ENCODE measurements at regions not wholly inside any gene's neighbourhood (a gene's known extent, or its start where the extent isn't known, plus 50 kb on each side); places are given as distances from the start of the nearest gene placed in this dataset.

- in situ Hi-C loops (cut with MboI; ENCODE audit: low pct_unique_long_range_greater_than_20kb, low sequenced_read_pairs, unreplicated experiment), result no loop called here
- no peak for TF ChIP-seq CTCF (IDR thresholded peaks at IDR 0.05; ENCODE audit: extremely low read depth, insufficient read depth, missing control alignments)
- DNase-seq (ENCODE audit: low spot score), result no peak
Observed at GRCh38 chr2:180523621-180524340, 456.6 kb upstream of the UBE2E3 start.

- in situ Hi-C loops (cut with MboI; ENCODE audit: low pct_unique_long_range_greater_than_20kb, low sequenced_read_pairs, unreplicated experiment), result no loop called here
- no peak for DNase-seq (ENCODE audit: low spot score)
- no peak for TF ChIP-seq CTCF (IDR thresholded peaks at IDR 0.05; ENCODE audit: extremely low read depth, insufficient read depth, missing control alignments)
Observed at GRCh38 chr2:180520921-180521581, 459.4 kb upstream of the UBE2E3 start.

- DNase-seq (ENCODE audit: low spot score), result no peak
- TF ChIP-seq CTCF (IDR thresholded peaks at IDR 0.05; ENCODE audit: extremely low read depth, insufficient read depth, missing control alignments), result no peak
- in situ Hi-C loops (cut with MboI; ENCODE audit: low pct_unique_long_range_greater_than_20kb, low sequenced_read_pairs, unreplicated experiment), result no loop called here
Observed at GRCh38 chr2:180520206-180520605, 460.2 kb upstream of the UBE2E3 start.

- TF ChIP-seq CTCF (IDR thresholded peaks at IDR 0.05; ENCODE audit: extremely low read depth, insufficient read depth, missing control alignments), result no peak
- in situ Hi-C loops (cut with MboI; ENCODE audit: low pct_unique_long_range_greater_than_20kb, low sequenced_read_pairs, unreplicated experiment), result no loop called here
Observed at GRCh38 chr2:180519276-180519675, 461.1 kb upstream of the UBE2E3 start.

GRCh38 chr2:180516232-180516631, 464.2 kb upstream of the UBE2E3 start:
- in situ Hi-C loops (cut with MboI; ENCODE audit: low pct_unique_long_range_greater_than_20kb, low sequenced_read_pairs, unreplicated experiment), result no loop called here
- TF ChIP-seq CTCF (IDR thresholded peaks at IDR 0.05; ENCODE audit: extremely low read depth, insufficient read depth, missing control alignments), result no peak
- no peak for DNase-seq (ENCODE audit: low spot score)

More at GRCh38 chr2:180519276-180519675, 461.1 kb upstream of the UBE2E3 start:
- no peak for DNase-seq (ENCODE audit: low spot score)

- TF ChIP-seq CTCF (IDR thresholded peaks at IDR 0.05; ENCODE audit: extremely low read depth, insufficient read depth, missing control alignments), result no peak
- in situ Hi-C loops (cut with MboI; ENCODE audit: low pct_unique_long_range_greater_than_20kb, low sequenced_read_pairs, unreplicated experiment), result no loop called here
- no peak for DNase-seq (ENCODE audit: low spot score)
Observed at GRCh38 chr2:180513389-180513788, 467.0 kb upstream of the UBE2E3 start.
